H1 (cell line): ENCODE measurements at regions not wholly inside any gene's neighbourhood (a gene's known extent, or its start where the extent isn't known, plus 50 kb on each side); places are given as distances from the start of the nearest gene placed in this dataset.
A peak's percentile ranks its signal among the peaks of the same experiment; 100 is the strongest.

ENCODE experiments used
- CTCF ChIA-PET: fragments of 300-600 bp; sonication (Branson Sonifier 250); formaldehyde crosslinking; loops from one replicate; lab custom pipeline; 2021; ENCODE audit not compliant: partially characterized antibody; lab: Charles Lee
- POLR2A ChIA-PET: fragments of 300-600 bp; sonication (Branson Sonifier 250); formaldehyde crosslinking; loops from one replicate; lab custom pipeline; 2021; ENCODE audit warnings: inconsistent platforms; ENCODE audit not compliant: partially characterized antibody; lab: Charles Lee
- DNase-seq, 2 experiments: peaks; one replicate each; pipeline versions ENCODE4 v3.0.0 to v3.0.0-alpha.2; 2010 to 2022; ENCODE audit warnings: low spot score in 2 of 2, low read depth in 1 of 2, mixed read lengths in 1 of 2
- FAIRE-seq: peaks from 2 replicates; lab custom pipeline; 2011; peaks lifted over from hg19 to GRCh38; lab: Jason Lieb, UNC
- H2AFZ ChIP-seq: 2 replicates; pipeline ENCODE4 v1.8.1; 2012; ENCODE audit warnings: low read length, inconsistent platforms
- H2AK5ac ChIP-seq: 2 replicates; pipeline ENCODE4 v1.6.1; 2013; ENCODE audit warnings: low read depth, low read length
- H2BK120ac ChIP-seq: replicated peaks from 2 replicates; pipeline ENCODE3; 2013; ENCODE audit warnings: low read depth, low read length, inconsistent platforms
- H2BK12ac ChIP-seq: 2 replicates; pipeline ENCODE4 v1.6.1; 2013; ENCODE audit warnings: low read depth, low read length
- H2BK15ac ChIP-seq: 2 replicates; pipeline ENCODE4 v1.6.1; 2013; ENCODE audit warnings: low read length
- H2BK20ac ChIP-seq: 2 replicates; pipeline ENCODE4 v1.6.1; 2013; ENCODE audit warnings: low read length
- H2BK5ac ChIP-seq: 2 replicates; pipeline ENCODE4 v1.6.1; 2013; ENCODE audit warnings: low read depth, low read length
- H3K14ac ChIP-seq: 2 replicates; pipeline ENCODE4 v1.6.1; 2013; ENCODE audit warnings: inconsistent platforms; ENCODE audit not compliant: insufficient read length
- H3K18ac ChIP-seq: 2 replicates; pipeline ENCODE4 v1.6.1; 2013; ENCODE audit warnings: low read length; ENCODE audit errors: extremely low read depth
- H3K23ac ChIP-seq: 2 replicates; pipeline ENCODE4 v1.6.1; 2013; ENCODE audit warnings: inconsistent platforms; ENCODE audit not compliant: insufficient read length
- H3K23me2 ChIP-seq: 2 replicates; pipeline ENCODE4 v1.6.1; 2013; ENCODE audit warnings: low read depth, low read length
- H3K27ac ChIP-seq: 2 replicates; pipeline ENCODE4 v1.6.1; 2011; ENCODE audit warnings: low read depth, low read length, inconsistent platforms
- H3K27me3 ChIP-seq, 4 experiments: replicated peaks in 1 of 4; 1 replicate in 1 of 4; 2 replicates in 3 of 4; pipeline versions ENCODE4 v1.6.1 to v1.8.1; 2011 to 2013; ENCODE audit warnings: low read length in 3 of 4, mild to moderate bottlenecking in 3 of 4, inconsistent platforms in 2 of 4, mixed read lengths in 2 of 4, moderate library complexity in 1 of 4; ENCODE audit not compliant: control insufficient read depth in 3 of 4, insufficient read depth in 3 of 4; ENCODE audit errors: extremely low read depth in 1 of 4
- H3K36me3 ChIP-seq, 4 experiments: 2 replicates each; pipeline versions ENCODE4 v1.6.1 to v1.8.1; 2011 to 2013; ENCODE audit warnings: mild to moderate bottlenecking in 4 of 4, low read length in 3 of 4, moderate library complexity in 2 of 4, control low read depth in 1 of 4, inconsistent platforms in 1 of 4; ENCODE audit not compliant: insufficient read depth in 4 of 4, control insufficient read depth in 2 of 4
- H3K4ac ChIP-seq: replicated peaks from 2 replicates; pipeline ENCODE3; 2013; ENCODE audit warnings: low read length, low read depth, mixed read lengths, inconsistent platforms; ENCODE audit not compliant: insufficient read length
- H3K4me1 ChIP-seq, 4 experiments: replicated peaks in 1 of 4; 1 replicate in 1 of 4; 2 replicates in 3 of 4; pipeline versions ENCODE4 v1.6.1 to v1.8.1; 2011 to 2013; ENCODE audit warnings: low read length in 3 of 4, inconsistent platforms in 2 of 4, mixed read lengths in 1 of 4; ENCODE audit not compliant: insufficient read depth in 4 of 4, control insufficient read depth in 3 of 4
- H3K4me2 ChIP-seq, 2 experiments: 2 replicates each; pipeline versions ENCODE4 v1.6.1 to v1.8.1; 2011 to 2013; ENCODE audit warnings: low read depth in 2 of 2, low read length in 2 of 2, control low read depth in 1 of 2, inconsistent platforms in 1 of 2, mild to moderate bottlenecking in 1 of 2; ENCODE audit not compliant: insufficient read depth in 1 of 2
- H3K4me3 ChIP-seq, 4 experiments: fragments of 200-600, 300-600 bp in 1 of 4; sonication (generic), shearing (Covaris generic), sonication (Bioruptor Twin) in 1 of 4; 2 replicates each; pipeline versions ENCODE4 v1.5.1 to v1.8.1; 2011 to 2016; ENCODE audit warnings: low read length in 4 of 4, low read depth in 3 of 4, control low read depth in 2 of 4, inconsistent platforms in 2 of 4, mild to moderate bottlenecking in 2 of 4, mixed read lengths in 1 of 4, moderate library complexity in 1 of 4; ENCODE audit not compliant: insufficient read depth in 2 of 4; ENCODE audit errors: extremely low read depth in 1 of 4
- H3K56ac ChIP-seq: replicated peaks from 2 replicates; pipeline ENCODE3; 2013; ENCODE audit warnings: low read depth, mild to moderate bottlenecking, mixed read lengths, low read length, inconsistent platforms; ENCODE audit not compliant: insufficient read length
- H3K79me1 ChIP-seq: 2 replicates; pipeline ENCODE4 v1.6.1; 2013; ENCODE audit warnings: low read depth, low read length, control low read depth
- H3K79me2 ChIP-seq, 2 experiments: 2 replicates each; pipeline versions ENCODE4 v1.6.1 to v1.8.1; 2012 to 2013; ENCODE audit warnings: low read length in 2 of 2, mild to moderate bottlenecking in 2 of 2, inconsistent platforms in 1 of 2; ENCODE audit not compliant: insufficient read depth in 2 of 2, control insufficient read depth in 1 of 2
- H3K9ac ChIP-seq, 4 experiments: replicated peaks in 1 of 4; 1 replicate in 1 of 4; 2 replicates in 3 of 4; pipeline versions ENCODE4 v1.6.1 to v1.8.1; 2011 to 2013; ENCODE audit warnings: low read depth in 3 of 4, low read length in 3 of 4, control low read depth in 2 of 4, mild to moderate bottlenecking in 2 of 4, moderate library complexity in 2 of 4, inconsistent platforms in 1 of 4; ENCODE audit errors: extremely low read depth in 1 of 4
- H3K9me3 ChIP-seq, 2 experiments: 2 replicates each; pipeline versions ENCODE4 v1.6.1 to v1.8.1; 2012 to 2013; ENCODE audit warnings: mild to moderate bottlenecking in 2 of 2, moderate library complexity in 2 of 2, control low read depth in 1 of 2, inconsistent platforms in 1 of 2, low read depth in 1 of 2, low read length in 1 of 2, mixed read lengths in 1 of 2; ENCODE audit not compliant: insufficient read depth in 2 of 2
- H4K20me1 ChIP-seq, 2 experiments: replicated peaks in 1 of 2; 2 replicates each; pipeline versions ENCODE3 to v1.8.1; 2011 to 2013; ENCODE audit warnings: inconsistent platforms in 2 of 2, low read length in 2 of 2, mild to moderate bottlenecking in 1 of 2; ENCODE audit not compliant: insufficient read depth in 2 of 2, control insufficient read depth in 1 of 2
- H4K5ac ChIP-seq: 2 replicates; pipeline ENCODE4 v1.6.1; 2013; ENCODE audit warnings: low read length, low read depth, mixed read lengths, inconsistent platforms; ENCODE audit not compliant: insufficient read length
- H4K8ac ChIP-seq: 2 replicates; pipeline ENCODE4 v1.8.0; 2013; ENCODE audit warnings: mild to moderate bottlenecking, moderate library complexity, low read length, inconsistent platforms; ENCODE audit not compliant: insufficient read depth; ENCODE audit errors: extremely low read depth
- H4K91ac ChIP-seq: replicated peaks from 2 replicates; pipeline ENCODE3; 2013; ENCODE audit warnings: low read length, mixed read lengths, inconsistent platforms; ENCODE audit not compliant: insufficient read length
- EZH2 ChIP-seq: fragments of 200-600 bp; sonication (generic); IDR thresholded peaks from 2 replicates; pipeline ENCODE4 v1.7.1; 2012; ENCODE audit warnings: low read depth, mild to moderate bottlenecking, moderate library complexity, low read length, inconsistent platforms; ENCODE audit not compliant: severe bottlenecking
- PHF8 ChIP-seq: fragments of 200-600 bp; sonication (generic); conservative IDR thresholded peaks from 2 replicates; pipeline ENCODE4 v1.7.1; 2012; ENCODE audit warnings: low read depth, mild to moderate bottlenecking, inconsistent platforms, low read length, moderate library complexity
- RNF2 ChIP-seq: fragments of 200-900, 300-1000 bp; sonication (generic); IDR thresholded peaks from 2 replicates; pipeline ENCODE4 v1.7.1; 2016; ENCODE audit warnings: borderline replicate concordance, low read depth, mild to moderate bottlenecking, antibody characterized with exemption, low read length; ENCODE audit not compliant: poor library complexity, severe bottlenecking; ENCODE audit errors: missing control alignments
- SAP30 ChIP-seq: fragments of 300-600 bp; sonication (generic); IDR thresholded peaks from 2 replicates; pipeline ENCODE4 v1.7.1; 2012; ENCODE audit warnings: low read length, moderate library complexity, mild to moderate bottlenecking, inconsistent platforms; ENCODE audit not compliant: insufficient read depth, insufficient replicate concordance
- SIN3A ChIP-seq, 2 experiments: IDR thresholded peaks in 1 of 2; conservative IDR thresholded peaks in 1 of 2; 2 replicates each; pipeline ENCODE4 v1.6.1; 2011 to 2012; ENCODE audit warnings: low read length in 2 of 2, improper control_type of control experiment in 1 of 2, low read depth in 1 of 2, mild to moderate bottlenecking in 1 of 2
- SUZ12 ChIP-seq: fragments of 200-600 bp; sonication (generic); IDR thresholded peaks from 2 replicates; pipeline ENCODE4 v1.6.1; 2012; ENCODE audit warnings: mild to moderate bottlenecking, inconsistent platforms, low read length, moderate library complexity, mixed read lengths
- WGBS, 2 experiments: shearing (Covaris generic) in 1 of 2; methylation state at CpG; one replicate each; pipeline versions ENCODE4 v1.1.6 to v1.1.7; 2013 to 2015; ENCODE audit warnings: low lambda C conversion rate in 2 of 2, mixed read lengths in 2 of 2, inconsistent platforms in 1 of 2, low coverage in 1 of 2, missing lambda C conversion rate in 1 of 2; ENCODE audit not compliant: insufficient replicate concordance in 2 of 2, insufficient coverage in 1 of 2, insufficient read length in 1 of 2; ENCODE audit errors: extremely low coverage in 1 of 2, missing lambda C conversion rate in 1 of 2; 5-methylcytosine and 5-hydroxymethylcytosine counted together
- TF ChIP-seq, protein P1 (sequence below): IDR thresholded peaks from 2 replicates; pipeline ENCODE4 v1.6.1; 2011; ENCODE audit warnings: low read depth, mild to moderate bottlenecking, low read length; ENCODE audit not compliant: insufficient read depth

- H3K79me2 ChIP-seq: no peaks in the 10 kb centered on the region
- H3K23me2 ChIP-seq: peaks cover 18% of the 10 kb centered on the region
- H3K27me3 ChIP-seq: peaks cover 1 to 43% (median 29%) of the 10 kb centered on the region in 4 experiments
- no peak overlapping the region for H4K91ac ChIP-seq
- H4K5ac ChIP-seq: no peak overlapping the region
- no peak overlapping the region for H2BK5ac ChIP-seq
- H4K20me1 ChIP-seq: no peaks in the 10 kb centered on the region
- H3K9me3 ChIP-seq: no peaks in the 10 kb centered on the region
- peak overlapping the region; percentile 77 for H2BK12ac ChIP-seq
- peak overlapping the region; percentile 87 to 98 for H3K4me2 ChIP-seq
- H3K4ac ChIP-seq: no peak overlapping the region
- no peaks in the 10 kb centered on the region for H3K36me3 ChIP-seq
- no peak overlapping the region for H3K14ac ChIP-seq
- no peak overlapping the region for H3K27ac ChIP-seq
- no peak overlapping the region for H2AK5ac ChIP-seq
- peaks cover 0 to 3% (median 2%) of the 10 kb centered on the region in 4 experiments; a peak in 2 of 7 replicates for H3K4me1 ChIP-seq
- H2BK120ac ChIP-seq: no peak overlapping the region
- ChIA-PET CTCF (interaction anchor here (1.2 to 1.4 kb wide), 2 partner anchors 10 to 28 kb away, joined by 3 to 5 read pairs; no protein-coding TSS in a partner anchor), POLR2A (interaction anchor here (0.7 to 1.8 kb wide), 2 partner anchors 19 to 38 kb away, joined by 3 to 5 read pairs; no protein-coding TSS in a partner anchor)
- peak overlapping the region; percentile 48; the same call in 1 of the 2 replicates for H2BK15ac ChIP-seq
- no peak for FAIRE-seq
- TF ChIP-seq RNF2 (peak; percentile 20), SAP30 (peak; percentile 27), SIN3A (conservative IDR thresholded peaks at IDR 0.05 in 1 of 2, IDR thresholded peaks at IDR 0.05 in 1 of 2; ENCODE audit: low read depth in 1 of 2, low read length in 2 of 2) (peak in 1 of 2 experiments; percentile 73; a peak in 2 of 4 replicates), EZH2 (peak; percentile 51), PHF8 (no peak), SUZ12 (peak; percentile 82)
- TF ChIP-seq, protein P1, sequence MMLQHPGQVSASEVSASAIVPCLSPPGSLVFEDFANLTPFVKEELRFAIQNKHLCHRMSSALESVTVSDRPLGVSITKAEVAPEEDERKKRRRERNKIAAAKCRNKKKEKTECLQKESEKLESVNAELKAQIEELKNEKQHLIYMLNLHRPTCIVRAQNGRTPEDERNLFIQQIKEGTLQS: no peak
- WGBS, 2 experiments: 4% methylated on average over 16 of the region's 16 CpGs; no CpG with 5 or more reads in 1 of the 2 experiments
- peak overlapping the region; percentile 49 to 63 (median 54) for H3K4me3 ChIP-seq
- H4K8ac ChIP-seq: no peak overlapping the region
- no peak overlapping the region for H3K23ac ChIP-seq
- peak overlapping the region; percentile 87 for H2AFZ ChIP-seq
- no peak overlapping the region for H3K56ac ChIP-seq
- H3K9ac ChIP-seq: peak overlapping the region in 1 of 4 experiments; percentile 2; a peak in 1 of 7 replicates
- no peak overlapping the region for H2BK20ac ChIP-seq
- H3K79me1 ChIP-seq: no peaks in the 10 kb centered on the region
- H3K18ac ChIP-seq: no peak overlapping the region
- DNase-seq: no peak
Observed at GRCh38 chr6:28738396-28738765, 185.4 kb downstream of the TRIM27 start.
